HEK293 (cell line): ENCODE measurements at regions not wholly inside any gene's neighbourhood (a gene's known extent, or its start where the extent isn't known, plus 50 kb on each side); places are given as distances from the start of the nearest gene placed in this dataset.

Experiments used
- CTCF ChIA-PET: fragments of 350-600 bp; formaldehyde crosslinking; extraction: SDS; loops from one replicate; lab custom pipeline; 2021; ENCODE audit warnings: antibody characterized with exemption; lab: Yijun Ruan, JAX
- POLR2A ChIA-PET: fragments of 300-600 bp; formaldehyde crosslinking; extraction: SDS; loops from one replicate; lab custom pipeline; 2020; ENCODE audit warnings: antibody characterized with exemption, inconsistent platforms; lab: Yijun Ruan, JAX
- H3K27ac ChIP-seq: fragments of 200-500 bp; sonication (Bioruptor generic); 2 replicates; pipeline ENCODE4 v1.5.1; 2014; ENCODE audit warnings: low read depth, low read length, control low read depth, inconsistent platforms; ENCODE audit errors: extremely low read depth
- H3K36me3 ChIP-seq, 2 experiments: fragments of 200-500 bp in 1 of 2; sonication (Bioruptor generic) in 1 of 2; 1 replicate in 1 of 2; 2 replicates in 1 of 2; pipeline ENCODE4 v1.5.1; 2014 to 2017; ENCODE audit warnings: inconsistent platforms in 2 of 2, low read length in 2 of 2; ENCODE audit not compliant: control insufficient read depth in 2 of 2, insufficient read depth in 1 of 2
- H3K4me1 ChIP-seq: fragments of 200-500 bp; sonication (Bioruptor generic); 2 replicates; pipeline ENCODE4 v1.5.1; 2014; ENCODE audit warnings: mild to moderate bottlenecking, low read length, inconsistent platforms; ENCODE audit not compliant: control insufficient read depth, insufficient read depth
- H3K4me3 ChIP-seq: 2 replicates; pipeline ENCODE4 v1.5.1; 2011; ENCODE audit warnings: low read depth, mild to moderate bottlenecking, control low read depth, low read length, moderate library complexity
- H3K9me3 ChIP-seq: fragments of 200-500 bp; sonication (Bioruptor generic); 2 replicates; pipeline ENCODE4 v1.5.1; 2014; ENCODE audit warnings: low read depth, low read length, inconsistent platforms; ENCODE audit not compliant: control insufficient read depth, insufficient read depth
- INSM2 ChIP-seq: fragments of 450-650 bp; formaldehyde crosslinking; IDR thresholded peaks from 2 replicates; pipeline ENCODE4 v1.5.1; 2016; ENCODE audit warnings: missing biosample characterization, missing genetic modification characterization
- KLF1 ChIP-seq: fragments of 450-650 bp; formaldehyde crosslinking; IDR thresholded peaks from 2 replicates; pipeline ENCODE4 v1.5.1; 2016; ENCODE audit warnings: missing biosample characterization, missing genetic modification characterization
- MZF1 ChIP-seq: fragments of 450-650 bp; formaldehyde crosslinking; IDR thresholded peaks from 2 replicates; pipeline ENCODE4 v1.5.1; 2017; ENCODE audit warnings: missing biosample characterization, missing genetic modification characterization, borderline replicate concordance
- SP3 ChIP-seq: fragments of 450-650 bp; formaldehyde crosslinking; IDR thresholded peaks from 2 replicates; pipeline ENCODE4 v1.5.1; 2016; ENCODE audit warnings: missing biosample characterization, missing genetic modification characterization
- WT1 ChIP-seq: fragments of 450-650 bp; formaldehyde crosslinking; IDR thresholded peaks from 2 replicates; pipeline ENCODE4 v1.5.1; 2016; ENCODE audit warnings: missing biosample characterization, missing genetic modification characterization
- ZBTB10 ChIP-seq: fragments of 450-650 bp; formaldehyde crosslinking; IDR thresholded peaks from 2 replicates; pipeline ENCODE4 v1.5.1; 2016; ENCODE audit warnings: missing biosample characterization, missing genetic modification characterization
- ZBTB20 ChIP-seq: fragments of 450-650 bp; formaldehyde crosslinking; IDR thresholded peaks from 2 replicates; pipeline ENCODE4 v1.5.1; 2016; ENCODE audit warnings: missing biosample characterization, missing genetic modification characterization
- ZBTB21 ChIP-seq: fragments of 450-650 bp; formaldehyde crosslinking; IDR thresholded peaks from 2 replicates; pipeline ENCODE4 v1.5.1; 2017; ENCODE audit warnings: missing biosample characterization, missing genetic modification characterization
- ZNF148 ChIP-seq: fragments of 450-650 bp; formaldehyde crosslinking; IDR thresholded peaks from 2 replicates; pipeline ENCODE4 v1.5.0; 2017; ENCODE audit warnings: missing biosample characterization, missing genetic modification characterization, borderline replicate concordance
- ZNF174 ChIP-seq: fragments of 450-650 bp; formaldehyde crosslinking; IDR thresholded peaks from 2 replicates; pipeline ENCODE4 v1.5.0; 2017; ENCODE audit warnings: missing biosample characterization, mild to moderate bottlenecking, missing genetic modification characterization
- ZNF18 ChIP-seq: fragments of 450-650 bp; formaldehyde crosslinking; IDR thresholded peaks from 2 replicates; pipeline ENCODE4 v1.5.1; 2016; ENCODE audit warnings: missing biosample characterization, missing genetic modification characterization
- ZNF184 ChIP-seq: fragments of 450-650 bp; IDR thresholded peaks from 2 replicates; pipeline ENCODE4 v1.5.1; 2018; ENCODE audit warnings: missing biosample characterization, mild to moderate bottlenecking, missing genetic modification characterization
- ZNF202 ChIP-seq: fragments of 450-650 bp; formaldehyde crosslinking; IDR thresholded peaks from 2 replicates; pipeline ENCODE4 v1.5.1; 2016; ENCODE audit warnings: missing biosample characterization, missing genetic modification characterization, borderline replicate concordance
- ZNF280C ChIP-seq: fragments of 450-650 bp; formaldehyde crosslinking; IDR thresholded peaks from 2 replicates; pipeline ENCODE4 v1.5.1; 2016; ENCODE audit warnings: missing biosample characterization, missing genetic modification characterization
- ZNF324 ChIP-seq: fragments of 450-650 bp; formaldehyde crosslinking; IDR thresholded peaks from 2 replicates; pipeline ENCODE4 v1.5.1; 2016; ENCODE audit warnings: missing biosample characterization, missing genetic modification characterization
- ZNF488 ChIP-seq: fragments of 450-650 bp; formaldehyde crosslinking; IDR thresholded peaks from 2 replicates; pipeline ENCODE4 v1.5.1; 2016; ENCODE audit warnings: missing biosample characterization, missing genetic modification characterization
- ZNF501 ChIP-seq: fragments of 450-650 bp; formaldehyde crosslinking; IDR thresholded peaks from 2 replicates; pipeline ENCODE4 v1.5.1; 2016; ENCODE audit warnings: missing biosample characterization, missing genetic modification characterization
- ZNF658 ChIP-seq: fragments of 450-650 bp; formaldehyde crosslinking; IDR thresholded peaks from 2 replicates; pipeline ENCODE4; 2016; ENCODE audit warnings: missing biosample characterization, missing genetic modification characterization
- ZNF707 ChIP-seq: fragments of 450-650 bp; formaldehyde crosslinking; IDR thresholded peaks from 2 replicates; pipeline ENCODE4 v1.5.1; 2016; ENCODE audit warnings: missing biosample characterization, missing genetic modification characterization
- ZNF768 ChIP-seq: fragments of 450-650 bp; formaldehyde crosslinking; IDR thresholded peaks from 2 replicates; pipeline ENCODE4 v1.5.1; 2018; ENCODE audit warnings: missing biosample characterization, mild to moderate bottlenecking, missing genetic modification characterization
- ZNF776 ChIP-seq: fragments of 450-650 bp; formaldehyde crosslinking; IDR thresholded peaks from 2 replicates; pipeline ENCODE4 v1.5.0; 2017; ENCODE audit warnings: missing biosample characterization, missing genetic modification characterization, borderline replicate concordance
- ZSCAN4 ChIP-seq: fragments of 450-650 bp; formaldehyde crosslinking; IDR thresholded peaks from 2 replicates; pipeline ENCODE4 v1.5.1; 2017; ENCODE audit warnings: missing biosample characterization, missing genetic modification characterization

GRCh38 chr13:21232196-21232595, 55.7 kb downstream of the MRPL57 start (continued):
- TF ChIP-seq ZNF148 (tag by site-specific recombination) (no peak), MZF1 (tag by site-specific recombination) (no peak)

GRCh38 chr13:21232599-21232998, 56.1 kb downstream of the MRPL57 start:
- CTCF ChIA-PET = no interaction called here
- Histone ChIP-seq H3K9me3 (no peaks in the 10 kb centered on the region), H3K4me1 (no peaks in the 10 kb centered on the region), H3K36me3 (no peaks in the 10 kb centered on the region), H3K27ac (no peak overlapping the region), H3K4me3 (no peak overlapping the region)
- POLR2A ChIA-PET = no interaction called here
- TF ChIP-seq ZNF776 = no peak
- TF ChIP-seq WT1 (tag by site-specific recombination) = no peak
- TF ChIP-seq INSM2 (tag by site-specific recombination) = no peak
- TF ChIP-seq ZNF488 = no peak
- TF ChIP-seq ZNF324 (tag by site-specific recombination) = no peak
- TF ChIP-seq ZNF174 (tag by site-specific recombination) = no peak
- no peak for TF ChIP-seq ZBTB20 (tag by site-specific recombination)
- TF ChIP-seq ZNF202 (tag by site-specific recombination) = no peak
- no peak for TF ChIP-seq ZNF658 (tag by site-specific recombination)
- no peak for TF ChIP-seq ZNF184 (tag by site-specific recombination)
- no peak for TF ChIP-seq ZNF18 (tag by site-specific recombination)
- TF ChIP-seq ZNF280C = no peak
- no peak for TF ChIP-seq ZNF501 (tag by site-specific recombination)

- CTCF ChIA-PET = interaction anchor here (0.6 kb wide), 1 partner anchor 1926 kb away, joined by 3 read pairs; no protein-coding TSS in a partner anchor
- Histone ChIP-seq H3K36me3 (no peaks in the 10 kb centered on the region), H3K4me1 (no peaks in the 10 kb centered on the region), H3K9me3 (no peaks in the 10 kb centered on the region), H3K4me3 (no peak overlapping the region), H3K27ac (no peak overlapping the region)
- POLR2A ChIA-PET = no interaction called here
- no peak for TF ChIP-seq SP3 (tag by site-specific recombination)
- TF ChIP-seq ZBTB21 (tag by site-specific recombination) = no peak
- TF ChIP-seq ZNF768 (tag by site-specific recombination) = no peak
- TF ChIP-seq KLF1 (tag by site-specific recombination) = no peak
- TF ChIP-seq ZNF707 (tag by site-specific recombination) = no peak
- TF ChIP-seq ZSCAN4 = no peak
- no peak for TF ChIP-seq ZBTB10 (tag by site-specific recombination)
Observed at GRCh38 chr13:21233086-21233485, 56.6 kb downstream of the MRPL57 start.
